GM10248 (cell line): ENCODE measurements at regions not wholly inside any gene's neighbourhood (a gene's known extent, or its start where the extent isn't known, plus 50 kb on each side); places are given as distances from the start of the nearest gene placed in this dataset.

ENCODE experiments used
- CTCF ChIA-PET: fragments of 300-600 bp; sonication (Branson Sonifier 250); formaldehyde crosslinking; extraction: SDS; loops from one replicate; lab custom pipeline; 2021; ENCODE audit warnings: antibody characterized with exemption; lab: Yijun Ruan, JAX
- POLR2A ChIA-PET: fragments of 350-650 bp; sonication (Branson Sonifier 250); formaldehyde crosslinking; extraction: SDS; loops from one replicate; lab custom pipeline; 2020; ENCODE audit warnings: antibody characterized with exemption; lab: Yijun Ruan, JAX
- DNase-seq: peaks from one replicate; pipeline ENCODE4 v3.0.0; 2012; ENCODE audit errors: extremely low spot score
- TF ChIP-seq, protein P1 (sequence below): IDR thresholded peaks from 2 replicates; pipeline ENCODE4 v1.5.1; 2012; ENCODE audit warnings: mild to moderate bottlenecking, low read depth; ENCODE audit errors: extremely low read depth, missing control alignments, control extremely low read depth

DNA sequence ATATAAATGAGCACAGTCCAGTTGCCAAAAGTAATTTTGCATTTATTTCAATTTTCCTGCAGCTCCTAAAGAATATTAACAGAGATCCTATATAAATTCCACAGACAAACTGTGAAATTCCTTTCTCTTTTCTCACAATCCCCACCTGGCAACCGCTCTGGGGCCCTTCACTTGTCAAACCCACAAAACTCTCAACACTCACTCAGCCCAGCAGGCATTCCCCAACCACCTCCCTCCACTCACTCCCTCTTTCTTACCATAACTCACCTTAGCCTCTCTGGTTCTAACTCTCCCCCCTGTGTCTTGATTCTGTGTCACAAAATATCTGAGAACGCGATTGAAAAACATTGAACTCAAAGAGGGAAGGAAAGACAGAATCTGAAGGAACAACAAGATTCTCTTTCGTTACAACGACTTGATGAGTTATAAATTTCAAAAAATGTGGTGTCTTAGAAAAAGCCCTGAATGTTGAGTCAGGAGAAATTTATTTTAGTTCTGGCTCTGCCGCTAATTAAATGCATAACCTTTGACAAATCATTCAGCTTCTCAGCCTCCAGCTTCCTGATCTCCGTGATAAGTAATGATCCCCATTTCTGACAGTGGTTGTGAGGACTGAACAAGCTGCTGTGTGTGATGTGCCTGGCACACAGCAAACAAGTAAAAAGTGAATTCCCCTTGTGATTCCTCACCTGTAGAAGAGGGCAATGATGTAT is 87.9 kb downstream of the UNC5CL start:
- ChIA-PET CTCF (interaction anchor here (1.1 kb wide), 1 partner anchor 8 kb away, joined by 3 read pairs; no protein-coding TSS in a partner anchor), POLR2A (no interaction called here)
- no peak for DNase-seq
- TF ChIP-seq, protein P1, sequence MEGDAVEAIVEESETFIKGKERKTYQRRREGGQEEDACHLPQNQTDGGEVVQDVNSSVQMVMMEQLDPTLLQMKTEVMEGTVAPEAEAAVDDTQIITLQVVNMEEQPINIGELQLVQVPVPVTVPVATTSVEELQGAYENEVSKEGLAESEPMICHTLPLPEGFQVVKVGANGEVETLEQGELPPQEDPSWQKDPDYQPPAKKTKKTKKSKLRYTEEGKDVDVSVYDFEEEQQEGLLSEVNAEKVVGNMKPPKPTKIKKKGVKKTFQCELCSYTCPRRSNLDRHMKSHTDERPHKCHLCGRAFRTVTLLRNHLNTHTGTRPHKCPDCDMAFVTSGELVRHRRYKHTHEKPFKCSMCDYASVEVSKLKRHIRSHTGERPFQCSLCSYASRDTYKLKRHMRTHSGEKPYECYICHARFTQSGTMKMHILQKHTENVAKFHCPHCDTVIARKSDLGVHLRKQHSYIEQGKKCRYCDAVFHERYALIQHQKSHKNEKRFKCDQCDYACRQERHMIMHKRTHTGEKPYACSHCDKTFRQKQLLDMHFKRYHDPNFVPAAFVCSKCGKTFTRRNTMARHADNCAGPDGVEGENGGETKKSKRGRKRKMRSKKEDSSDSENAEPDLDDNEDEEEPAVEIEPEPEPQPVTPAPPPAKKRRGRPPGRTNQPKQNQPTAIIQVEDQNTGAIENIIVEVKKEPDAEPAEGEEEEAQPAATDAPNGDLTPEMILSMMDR, result no peak

DNA sequence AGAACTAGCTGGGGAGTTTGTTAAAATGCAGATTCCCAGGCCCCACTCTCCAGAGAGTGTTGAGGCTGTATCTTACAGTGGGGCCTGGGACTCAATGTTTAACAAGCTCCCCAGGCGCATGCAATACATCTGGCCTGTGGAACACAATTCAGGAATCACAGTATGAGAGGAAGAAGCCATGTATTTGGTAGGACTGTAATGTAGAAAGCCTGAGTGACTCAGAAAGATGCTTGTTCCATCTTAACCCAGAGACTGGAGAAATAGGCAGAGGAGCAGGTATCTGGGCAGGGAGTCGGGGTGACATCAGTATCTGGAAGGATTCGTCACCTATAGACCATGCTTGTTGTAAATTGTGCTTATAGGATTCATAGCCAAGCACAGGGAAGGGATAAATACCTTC is 90.5 kb downstream of the UNC5CL start:
- POLR2A ChIA-PET, result no interaction called here
- TF ChIP-seq, protein P1, result no peak
- no peak for DNase-seq
- CTCF ChIA-PET, result interaction anchor here (1.1 to 1.6 kb wide), 2 partner anchors 8 to 9 kb away, joined by 3 to 4 read pairs; no protein-coding TSS in a partner anchor

DNA sequence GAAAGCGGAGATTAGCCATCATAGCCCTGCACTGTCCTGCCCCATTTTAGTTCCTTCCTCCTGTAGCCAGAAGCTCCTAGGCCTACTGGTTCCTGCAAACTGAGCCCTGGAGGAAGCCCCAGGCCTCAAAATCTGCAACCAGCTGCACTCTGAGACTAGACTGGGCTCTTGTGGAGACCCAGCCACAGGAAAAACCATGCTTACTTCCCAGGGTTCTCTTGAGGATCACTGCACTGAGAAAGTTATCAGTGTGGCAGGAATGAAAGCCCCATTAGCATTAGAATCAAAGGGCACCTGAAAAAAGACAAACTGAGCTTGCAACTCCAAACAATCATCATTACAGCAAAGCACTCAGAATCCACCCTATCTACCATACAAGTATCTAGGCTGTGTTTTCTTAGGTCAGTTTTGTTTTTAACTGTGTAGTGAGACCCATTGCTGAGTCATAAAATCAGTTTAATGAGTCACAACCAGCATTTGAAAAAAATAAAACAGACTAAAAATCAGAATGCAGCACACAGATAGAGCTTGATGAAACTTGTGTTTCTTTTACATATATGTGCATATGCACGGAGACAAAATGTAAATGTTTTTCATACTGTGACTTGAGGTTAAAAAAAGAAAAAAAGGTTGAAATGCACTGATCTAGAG is 91.0 kb downstream of the UNC5CL start:
- no peak for DNase-seq
- TF ChIP-seq, protein P1, result no peak
- ChIA-PET POLR2A (no interaction called here), CTCF (interaction anchor here (1.1 to 1.6 kb wide), 4 partner anchors 9 to 36 kb away, joined by 3 to 6 read pairs (median 4); no protein-coding TSS in a partner anchor)

DNA sequence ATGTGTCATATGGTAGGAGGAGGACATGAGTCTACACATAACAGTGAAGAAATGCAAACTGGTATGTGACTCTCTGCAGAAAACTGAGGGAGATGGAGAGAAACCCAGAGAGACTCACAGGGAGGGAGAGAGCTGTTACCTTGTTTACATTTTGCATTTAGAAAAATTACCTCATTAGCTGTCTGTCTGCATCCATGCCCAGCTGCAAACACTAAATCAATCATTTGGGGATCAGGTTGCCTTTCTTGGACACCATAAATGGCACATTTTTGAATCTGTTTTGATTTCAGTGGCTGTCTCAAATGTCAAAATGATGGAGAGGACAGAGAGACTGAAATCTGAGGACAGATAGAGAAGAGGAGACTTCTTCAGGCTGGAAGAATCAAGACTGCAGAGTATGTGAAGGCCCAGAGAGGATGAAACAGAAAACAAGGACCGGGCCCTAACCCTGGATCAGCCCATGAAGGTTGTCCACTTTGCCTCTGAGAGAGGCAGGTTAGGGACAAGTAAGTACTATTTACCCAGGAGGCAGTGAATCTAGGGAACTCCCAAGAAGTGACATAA is 92.2 kb downstream of the UNC5CL start:
- CTCF ChIA-PET, result interaction anchor here (1.6 kb wide), 1 partner anchor 35 kb away, joined by 3 read pairs; no protein-coding TSS in a partner anchor
- POLR2A ChIA-PET, result no interaction called here
- TF ChIP-seq, protein P1, result no peak
- DNase-seq, result no peak

DNA sequence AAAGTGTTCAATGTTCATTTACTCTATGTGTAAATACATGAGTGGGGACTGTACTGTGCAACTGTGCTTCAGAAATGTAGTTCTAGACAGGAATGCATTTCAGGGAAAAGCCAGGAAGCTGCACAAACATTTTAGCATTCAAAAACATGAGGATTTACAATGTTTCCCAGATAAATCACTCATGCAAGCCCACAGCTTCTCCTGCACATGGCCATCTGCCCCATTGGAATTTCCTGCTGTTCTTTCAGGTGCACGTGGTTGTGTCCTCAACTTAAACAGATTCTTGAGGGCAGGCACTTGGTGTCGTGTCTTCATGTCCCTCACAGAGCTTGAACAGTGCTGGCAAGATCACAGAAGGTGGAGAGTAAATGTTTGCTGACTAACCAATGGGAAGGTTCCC is 101.5 kb downstream of the UNC5CL start:
- no peak for DNase-seq
- ChIA-PET CTCF (interaction anchor here (0.9 to 1.5 kb wide), 2 partner anchors 10 to 90 kb away, joined by 3 to 6 read pairs; no protein-coding TSS in a partner anchor), POLR2A (no interaction called here)
- TF ChIP-seq, protein P1, result no peak

DNA sequence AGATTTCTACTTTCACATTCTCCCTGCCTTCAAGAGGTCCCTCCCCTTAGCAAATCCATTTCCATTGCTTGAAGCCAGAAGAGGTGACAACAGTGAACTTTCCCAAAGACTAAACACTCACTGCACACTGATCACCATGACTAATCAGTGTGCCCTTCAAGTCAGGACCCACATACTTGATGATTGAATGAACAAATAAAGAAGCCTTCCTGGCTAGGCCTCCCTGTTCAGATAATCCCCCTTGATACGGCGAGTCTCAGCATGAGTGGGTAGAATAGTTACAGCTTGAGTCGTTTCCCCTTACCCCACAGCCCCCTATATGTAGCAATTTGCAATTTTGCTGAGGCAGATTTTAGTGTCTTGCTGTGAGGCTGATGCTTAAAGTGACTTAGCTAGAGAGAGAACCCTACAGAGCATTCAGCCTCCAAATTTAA is 102.2 kb downstream of the UNC5CL start:
- TF ChIP-seq, protein P1, result no peak
- ChIA-PET CTCF (no interaction called here), POLR2A (no interaction called here)
- DNase-seq, result no peak
